ENCODE measurements at regions not wholly inside any gene's neighbourhood (a gene's known extent, or its start where the extent isn't known, plus 50 kb on each side); places are given as distances from the start of the nearest gene placed in this dataset.

GRCh38 chr4:15153662-15154061 is 151.4 kb downstream of the CPEB2 start:
- TF ChIP-seq POLR2AphosphoS5 (IDR thresholded peaks at IDR 0.05) (no peak), CTCF (IDR thresholded peaks at IDR 0.05 in 8 of 11, conservative IDR thresholded peaks at IDR 0.05 in 3 of 11) (no peak), POLR2A (IDR thresholded peaks at IDR 0.05) (no peak)
